Left lung (tissue), 4 donors: ENCODE measurements at regions not wholly inside any gene's neighbourhood (a gene's known extent, or its start where the extent isn't known, plus 50 kb on each side); places are given as distances from the start of the nearest gene placed in this dataset.

Experiments used
- ATAC-seq: fragments of 200-7000 bp; cut with Tn5 transposase; one replicate; pipeline ENCODE4 v1.9.1; 2020; ENCODE audit warnings: moderate library complexity
- DNase-seq, 4 donors: peaks; one replicate each; pipeline ENCODE4 v3.0.0-alpha.2; 2013 to 2020
- H3K27ac ChIP-seq, 2 donors: fragments of 200-600 bp; sonication (generic) in 1 of 2; one replicate each; pipeline versions ENCODE4 v1.5.0 to v1.8.0; 2020 to 2021
- H3K27me3 ChIP-seq, 2 donors: fragments of 200-600 bp; sonication (generic) in 1 of 2; one replicate each; pipeline versions ENCODE4 v1.5.0 to v1.8.0; 2020 to 2021
- H3K36me3 ChIP-seq, 2 donors: fragments of 200-600 bp; sonication (generic) in 1 of 2; one replicate each; pipeline versions ENCODE4 v1.5.0 to v1.8.0; 2020 to 2021
- H3K4me1 ChIP-seq, 2 donors: fragments of 200-600 bp; one replicate each; pipeline ENCODE4 v1.8.0; 2021
- H3K4me3 ChIP-seq, 2 donors: fragments of 200-600 bp; sonication (generic) in 1 of 2; one replicate each; pipeline versions ENCODE4 v1.5.0 to v1.8.0; 2020 to 2021; ENCODE audit warnings: mild to moderate bottlenecking in 1 of 2
- H3K9me3 ChIP-seq, 2 donors: fragments of 200-600 bp; sonication (generic) in 1 of 2; one replicate each; pipeline versions ENCODE4 v1.5.0 to v1.8.0; 2020 to 2021
- intact Hi-C, 2 donors: fragments of 100-400 bp; cut with DNase I; formaldehyde crosslinking; loops; one replicate each; pipeline versions ENCODE4 v1.11.2 to v1.14.2; 2022
- TF ChIP-seq, protein P1 (sequence below), 2 donors: fragments of 200-600 bp; sonication (generic) in 1 of 2; IDR thresholded peaks; one replicate each; pipeline versions ENCODE4 v1.5.0 to v1.8.0; 2021; ENCODE audit warnings: antibody characterized with exemption in 2 of 2
- donor health status: DM: no; HTN: yes; CAD: no.
- donor health status: DM: no; HTN: no; CAD: no.

DNA sequence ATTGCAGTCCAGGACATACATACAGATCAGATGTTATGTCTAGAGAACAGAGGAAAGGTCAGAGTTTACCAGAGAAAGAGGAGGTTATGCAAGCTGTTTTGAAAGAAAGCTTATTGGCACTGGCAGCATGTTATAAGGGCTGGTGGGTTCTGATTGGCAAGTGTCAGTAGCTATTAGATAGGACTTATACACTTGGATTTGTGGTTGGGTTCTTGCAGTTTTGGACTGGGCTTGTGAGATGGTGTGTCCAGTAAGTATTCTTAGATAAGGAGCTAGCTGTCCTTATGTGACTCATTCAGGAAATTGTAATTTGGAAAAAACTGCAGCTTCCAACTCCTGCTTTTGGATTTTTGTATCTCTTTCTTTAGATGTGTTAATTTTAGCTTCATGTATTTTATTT lies 130.7 kb upstream of the NAMPT start:
- TF ChIP-seq, protein P1, sequence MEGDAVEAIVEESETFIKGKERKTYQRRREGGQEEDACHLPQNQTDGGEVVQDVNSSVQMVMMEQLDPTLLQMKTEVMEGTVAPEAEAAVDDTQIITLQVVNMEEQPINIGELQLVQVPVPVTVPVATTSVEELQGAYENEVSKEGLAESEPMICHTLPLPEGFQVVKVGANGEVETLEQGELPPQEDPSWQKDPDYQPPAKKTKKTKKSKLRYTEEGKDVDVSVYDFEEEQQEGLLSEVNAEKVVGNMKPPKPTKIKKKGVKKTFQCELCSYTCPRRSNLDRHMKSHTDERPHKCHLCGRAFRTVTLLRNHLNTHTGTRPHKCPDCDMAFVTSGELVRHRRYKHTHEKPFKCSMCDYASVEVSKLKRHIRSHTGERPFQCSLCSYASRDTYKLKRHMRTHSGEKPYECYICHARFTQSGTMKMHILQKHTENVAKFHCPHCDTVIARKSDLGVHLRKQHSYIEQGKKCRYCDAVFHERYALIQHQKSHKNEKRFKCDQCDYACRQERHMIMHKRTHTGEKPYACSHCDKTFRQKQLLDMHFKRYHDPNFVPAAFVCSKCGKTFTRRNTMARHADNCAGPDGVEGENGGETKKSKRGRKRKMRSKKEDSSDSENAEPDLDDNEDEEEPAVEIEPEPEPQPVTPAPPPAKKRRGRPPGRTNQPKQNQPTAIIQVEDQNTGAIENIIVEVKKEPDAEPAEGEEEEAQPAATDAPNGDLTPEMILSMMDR (IDR thresholded peaks at IDR 0.05): no peak
- Histone ChIP-seq H3K9me3 (peaks cover 0 to 4% of the 10 kb centered on the region in 2 donors), H3K4me1 (peaks cover 2 to 54% of the 10 kb centered on the region in 2 donors), H3K27ac (no peak overlapping the region), H3K4me3 (no peak overlapping the region), H3K27me3 (no peaks in the 10 kb centered on the region), H3K36me3 (no peaks in the 10 kb centered on the region)
- ATAC-seq: no peak
- DNase-seq: no peak
- intact Hi-C loops: no loop called here

DNA sequence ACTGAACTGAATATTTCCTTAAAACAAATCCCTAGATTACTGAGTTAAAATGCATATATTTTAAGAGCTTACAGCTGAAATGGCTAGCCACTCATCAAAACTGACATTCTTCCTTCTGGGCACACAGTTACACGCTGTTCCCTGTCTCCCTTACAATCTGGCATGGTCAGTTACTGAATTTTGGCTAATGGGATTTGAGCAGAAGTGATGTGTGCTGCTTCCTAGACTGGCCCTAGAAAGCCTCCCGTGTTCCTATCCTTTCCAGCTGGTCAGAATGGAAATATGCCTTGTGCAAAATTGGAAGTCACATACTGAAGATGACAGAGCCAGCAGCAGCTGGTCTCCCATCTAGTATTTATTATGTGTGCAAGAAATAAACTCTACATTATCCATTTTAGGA lies 128.7 kb upstream of the NAMPT start:
- H3K9me3 ChIP-seq: peaks cover 0 to 4% of the 10 kb centered on the region in 2 donors
- H3K27me3 ChIP-seq: no peaks in the 10 kb centered on the region
- no peak overlapping the region for H3K4me3 ChIP-seq
- intact Hi-C loops: no loop called here
- H3K36me3 ChIP-seq: no peaks in the 10 kb centered on the region
- H3K27ac ChIP-seq: no peak overlapping the region
- ATAC-seq: no peak
- TF ChIP-seq, protein P1 (IDR thresholded peaks at IDR 0.05): no peak
- no peak for DNase-seq
- H3K4me1 ChIP-seq: peaks cover 0 to 34% of the 10 kb centered on the region in 2 donors

GRCh38 chr7:106405697-106406141 lies 120.9 kb upstream of the NAMPT start:
- Histone ChIP-seq H3K4me3 (no peak overlapping the region), H3K36me3 (no peaks in the 10 kb centered on the region), H3K27ac (no peak overlapping the region), H3K27me3 (no peaks in the 10 kb centered on the region), H3K9me3 (peaks cover 0 to 5% of the 10 kb centered on the region in 2 donors), H3K4me1 (no peaks in the 10 kb centered on the region)
- ATAC-seq: no peak
- DNase-seq: no peak
- TF ChIP-seq, protein P1 (IDR thresholded peaks at IDR 0.05): no peak
- intact Hi-C loops: no loop called here

DNA sequence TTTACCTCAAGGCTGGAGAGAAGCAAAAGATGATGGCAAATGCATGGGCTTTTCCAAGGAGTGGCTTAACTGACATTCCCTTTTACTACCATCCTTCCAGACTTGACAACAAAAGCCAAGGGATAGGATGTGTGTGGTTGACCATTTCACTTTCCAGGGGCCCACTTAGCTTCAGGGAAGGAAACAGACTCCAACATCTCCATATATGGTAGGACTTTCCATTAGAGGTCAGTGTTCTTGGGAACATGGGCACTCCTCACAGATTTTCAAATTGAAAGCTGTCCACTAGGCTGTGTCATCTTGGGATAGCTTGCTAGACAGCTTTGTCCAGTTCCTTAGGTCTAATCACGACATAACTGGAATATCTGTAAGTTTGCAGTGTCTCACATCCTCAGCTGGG lies 118.1 kb upstream of the NAMPT start:
- no peaks in the 10 kb centered on the region for H3K4me1 ChIP-seq
- H3K27ac ChIP-seq: no peak overlapping the region
- DNase-seq (no peak), ATAC-seq (no peak)
- intact Hi-C loops: no loop called here
- no peaks in the 10 kb centered on the region for H3K27me3 ChIP-seq
- TF ChIP-seq, protein P1 (IDR thresholded peaks at IDR 0.05): no peak
- no peak overlapping the region for H3K4me3 ChIP-seq
- peaks cover 0 to 5% of the 10 kb centered on the region in 2 donors for H3K9me3 ChIP-seq
- no peaks in the 10 kb centered on the region for H3K36me3 ChIP-seq

DNA sequence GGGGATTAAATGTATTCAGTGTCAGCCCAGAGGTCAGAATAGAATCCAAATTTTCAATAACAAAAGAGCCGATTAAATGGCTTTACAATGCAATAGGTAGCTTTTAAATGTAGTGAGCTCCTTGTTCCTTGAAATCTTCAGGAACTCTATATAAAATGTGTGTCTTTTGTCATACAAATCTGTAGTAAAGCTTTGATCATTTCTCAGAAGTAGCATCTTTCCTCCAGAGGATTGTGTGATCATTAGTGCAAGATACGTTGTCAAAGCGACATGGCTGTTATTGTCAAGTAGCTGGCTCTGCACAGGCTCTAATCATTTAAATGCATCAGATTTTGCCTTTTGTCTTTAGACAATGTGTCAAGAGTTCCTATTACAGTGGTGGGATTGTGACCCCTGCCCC lies 116.1 kb upstream of the NAMPT start:
- Histone ChIP-seq H3K4me3 (no peak overlapping the region), H3K4me1 (no peaks in the 10 kb centered on the region), H3K27ac (no peak overlapping the region), H3K27me3 (no peaks in the 10 kb centered on the region), H3K9me3 (peaks cover 0 to 5% of the 10 kb centered on the region in 2 donors), H3K36me3 (no peaks in the 10 kb centered on the region)
- intact Hi-C loops: no loop called here
- DNase-seq (no peak), ATAC-seq (no peak)
- TF ChIP-seq, protein P1 (IDR thresholded peaks at IDR 0.05): no peak
